ENCODE measurements at regions not wholly inside any gene's neighbourhood (a gene's known extent, or its start where the extent isn't known, plus 50 kb on each side); places are given as distances from the start of the nearest gene placed in this dataset.

GRCh38 chr2:4628998-4629501, 925.7 kb downstream of the DCDC2C start:
- no peak overlapping the region for H3K4me3 Mint-ChIP-seq
- ATAC-seq (no peak), DNase-seq (no peak)
- no peak overlapping the region for H3K27ac Mint-ChIP-seq
- no peaks in the 10 kb centered on the region for H3K36me3 Mint-ChIP-seq (ENCODE audit: low read depth)
- H3K4me1 Mint-ChIP-seq: no peaks in the 10 kb centered on the region
- no peaks in the 10 kb centered on the region for H3K9me3 ChIP-seq (ENCODE audit: control insufficient read depth, low read length, poor library complexity, severe bottlenecking)
- no peaks in the 10 kb centered on the region for H3K27me3 Mint-ChIP-seq

DNA sequence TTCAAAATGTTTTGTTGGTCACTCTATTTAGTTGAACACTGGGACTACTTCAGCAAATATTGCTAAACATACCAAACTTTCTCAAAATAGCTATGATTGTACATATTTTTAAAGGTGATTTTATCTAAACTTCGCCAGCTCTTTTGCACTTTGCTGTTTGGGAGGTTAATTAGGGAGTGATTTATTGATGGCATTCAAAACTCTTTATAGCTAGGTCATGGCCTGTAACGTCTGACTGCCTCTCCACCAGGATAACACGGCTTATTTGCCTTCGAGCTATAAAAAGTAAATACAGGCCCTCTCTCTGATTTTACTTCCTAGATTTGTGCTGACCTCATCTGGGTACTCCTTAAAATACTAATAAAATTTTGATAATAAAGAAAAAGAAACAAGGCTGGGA, 931.9 kb downstream of the DCDC2C start:
- Mint-ChIP-seq H3K4me1 (no peaks in the 10 kb centered on the region), H3K27ac (no peak overlapping the region), H3K4me3 (no peak overlapping the region), H3K36me3 (ENCODE audit: low read depth) (no peaks in the 10 kb centered on the region), H3K27me3 (no peaks in the 10 kb centered on the region)
- ATAC-seq: no peak
- DNase-seq: no peak
- H3K9me3 ChIP-seq (ENCODE audit: control insufficient read depth, low read length, poor library complexity, severe bottlenecking): no peaks in the 10 kb centered on the region

- H3K27ac Mint-ChIP-seq: no peak overlapping the region
- no peak for DNase-seq
- H3K27me3 Mint-ChIP-seq: no peaks in the 10 kb centered on the region
- H3K4me3 Mint-ChIP-seq: no peak overlapping the region
- H3K9me3 ChIP-seq (ENCODE audit: control insufficient read depth, low read length, poor library complexity, severe bottlenecking): no peaks in the 10 kb centered on the region
- H3K36me3 Mint-ChIP-seq (ENCODE audit: low read depth): no peaks in the 10 kb centered on the region
- no peak for ATAC-seq
- no peaks in the 10 kb centered on the region for H3K4me1 Mint-ChIP-seq
Observed at GRCh38 chr2:4653991-4654390, 950.6 kb downstream of the DCDC2C start.

GRCh38 chr2:4656326-4656725, 953.0 kb downstream of the DCDC2C start:
- DNase-seq (no peak), ATAC-seq (no peak)
- H3K4me1 Mint-ChIP-seq: no peaks in the 10 kb centered on the region
- no peak overlapping the region for H3K4me3 Mint-ChIP-seq
- H3K27me3 Mint-ChIP-seq: no peaks in the 10 kb centered on the region
- H3K27ac Mint-ChIP-seq: no peak overlapping the region
- H3K36me3 Mint-ChIP-seq (ENCODE audit: low read depth): no peaks in the 10 kb centered on the region
- H3K9me3 ChIP-seq (ENCODE audit: control insufficient read depth, low read length, poor library complexity, severe bottlenecking): no peaks in the 10 kb centered on the region

GRCh38 chr2:4662161-4662779, 958.9 kb downstream of the DCDC2C start:
- no peak overlapping the region for H3K4me3 Mint-ChIP-seq
- no peak for DNase-seq
- H3K27me3 Mint-ChIP-seq: no peaks in the 10 kb centered on the region
- no peaks in the 10 kb centered on the region for H3K4me1 Mint-ChIP-seq
- no peaks in the 10 kb centered on the region for H3K9me3 ChIP-seq (ENCODE audit: control insufficient read depth, low read length, poor library complexity, severe bottlenecking)
- H3K27ac Mint-ChIP-seq: no peak overlapping the region
- H3K36me3 Mint-ChIP-seq (ENCODE audit: low read depth): no peaks in the 10 kb centered on the region
- ATAC-seq: no peak

GRCh38 chr2:4668381-4668780, 965.0 kb downstream of the DCDC2C start:
- no peaks in the 10 kb centered on the region for H3K36me3 Mint-ChIP-seq (ENCODE audit: low read depth)
- H3K4me1 Mint-ChIP-seq: peaks cover 3% of the 10 kb centered on the region
- no peak for ATAC-seq
- H3K9me3 ChIP-seq (ENCODE audit: control insufficient read depth, low read length, poor library complexity, severe bottlenecking): no peaks in the 10 kb centered on the region
- DNase-seq: no peak
- no peak overlapping the region for H3K4me3 Mint-ChIP-seq
- H3K27ac Mint-ChIP-seq: no peak overlapping the region
- H3K27me3 Mint-ChIP-seq: no peaks in the 10 kb centered on the region

DNA sequence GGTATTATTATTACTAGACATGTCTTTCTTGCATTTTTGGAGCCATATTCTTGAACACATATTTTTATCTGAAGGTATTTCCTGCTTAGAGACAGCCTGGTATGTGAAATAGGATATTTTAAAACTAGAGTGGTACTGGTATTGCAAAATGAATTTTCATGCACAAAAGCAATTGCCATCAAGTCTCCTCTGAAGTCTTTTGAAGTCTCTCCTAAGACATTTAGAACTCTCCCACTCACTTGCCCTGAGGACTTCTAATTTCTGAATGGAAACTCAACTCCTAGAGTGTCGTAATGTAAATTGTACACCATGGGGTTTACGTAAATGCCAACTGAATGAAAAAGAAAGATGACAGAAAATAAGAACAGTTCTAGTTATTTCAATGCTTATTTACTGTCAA, 967.0 kb downstream of the DCDC2C start:
- ATAC-seq (no peak), DNase-seq (no peak)
- H3K4me1 Mint-ChIP-seq: peaks cover 3% of the 10 kb centered on the region
- H3K9me3 ChIP-seq (ENCODE audit: control insufficient read depth, low read length, poor library complexity, severe bottlenecking): no peaks in the 10 kb centered on the region
- H3K27ac Mint-ChIP-seq: no peak overlapping the region
- H3K36me3 Mint-ChIP-seq (ENCODE audit: low read depth): no peaks in the 10 kb centered on the region
- H3K27me3 Mint-ChIP-seq: no peaks in the 10 kb centered on the region
- no peak overlapping the region for H3K4me3 Mint-ChIP-seq

- no peaks in the 10 kb centered on the region for H3K9me3 ChIP-seq (ENCODE audit: control insufficient read depth, low read length, poor library complexity, severe bottlenecking)
- H3K4me3 Mint-ChIP-seq: peak overlapping the region; percentile 7
Observed at GRCh38 chr2:4673025-4673489, 969.7 kb downstream of the DCDC2C start.

GRCh38 chr2:4674007-4674406, 970.6 kb downstream of the DCDC2C start:
- H3K9me3 ChIP-seq (ENCODE audit: control insufficient read depth, low read length, poor library complexity, severe bottlenecking): no peaks in the 10 kb centered on the region
- Mint-ChIP-seq H3K27me3 (no peaks in the 10 kb centered on the region), H3K4me3 (peak overlapping the region; percentile 41), H3K27ac (no peak overlapping the region), H3K36me3 (ENCODE audit: low read depth) (no peaks in the 10 kb centered on the region), H3K4me1 (peaks cover 3% of the 10 kb centered on the region)
- DNase-seq (no peak), ATAC-seq (peak; percentile 30)

More at GRCh38 chr2:4673025-4673489, 969.7 kb downstream of the DCDC2C start:
- Mint-ChIP-seq H3K27me3 (no peaks in the 10 kb centered on the region), H3K36me3 (ENCODE audit: low read depth) (no peaks in the 10 kb centered on the region), H3K4me1 (peaks cover 3% of the 10 kb centered on the region), H3K27ac (no peak overlapping the region)
- DNase-seq: no peak
- ATAC-seq: no peak

- Mint-ChIP-seq H3K4me3 (no peak overlapping the region), H3K27me3 (no peaks in the 10 kb centered on the region), H3K27ac (no peak overlapping the region), H3K4me1 (peaks cover 3% of the 10 kb centered on the region), H3K36me3 (ENCODE audit: low read depth) (no peaks in the 10 kb centered on the region)
- H3K9me3 ChIP-seq (ENCODE audit: control insufficient read depth, low read length, poor library complexity, severe bottlenecking): no peaks in the 10 kb centered on the region
- DNase-seq: no peak
- ATAC-seq: no peak
Observed at GRCh38 chr2:4675295-4675694, 971.9 kb downstream of the DCDC2C start.

DNA sequence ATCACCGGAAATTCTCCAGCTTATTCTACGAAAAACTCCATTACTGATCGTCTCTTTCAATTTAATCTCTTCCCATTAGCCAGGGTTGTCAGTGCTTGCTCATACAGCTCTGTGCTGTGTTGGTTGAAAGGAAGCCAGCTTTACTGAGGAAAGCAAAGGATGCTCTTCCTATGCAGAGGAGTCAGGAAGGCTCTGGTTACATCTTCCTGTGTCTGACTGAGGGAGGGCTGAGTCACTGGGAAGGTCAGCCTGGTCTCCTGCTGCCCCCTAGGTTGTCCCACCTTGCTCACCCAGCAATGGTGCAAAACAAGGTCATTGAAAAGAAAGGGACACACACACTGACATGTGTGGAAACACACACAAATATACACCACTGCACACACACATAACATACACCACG, 975.6 kb downstream of the DCDC2C start:
- ATAC-seq (no peak), DNase-seq (no peak)
- no peaks in the 10 kb centered on the region for H3K36me3 Mint-ChIP-seq (ENCODE audit: low read depth)
- no peaks in the 10 kb centered on the region for H3K27me3 Mint-ChIP-seq
- H3K4me1 Mint-ChIP-seq: no peaks in the 10 kb centered on the region
- H3K27ac Mint-ChIP-seq: no peak overlapping the region
- H3K4me3 Mint-ChIP-seq: no peak overlapping the region
- H3K9me3 ChIP-seq (ENCODE audit: control insufficient read depth, low read length, poor library complexity, severe bottlenecking): no peaks in the 10 kb centered on the region

- ATAC-seq: no peak
- no peaks in the 10 kb centered on the region for H3K4me1 Mint-ChIP-seq
- no peaks in the 10 kb centered on the region for H3K36me3 Mint-ChIP-seq (ENCODE audit: low read depth)
- DNase-seq: no peak
- no peak overlapping the region for H3K27ac Mint-ChIP-seq
- no peaks in the 10 kb centered on the region for H3K27me3 Mint-ChIP-seq
- H3K4me3 Mint-ChIP-seq: no peak overlapping the region
- no peaks in the 10 kb centered on the region for H3K9me3 ChIP-seq (ENCODE audit: control insufficient read depth, low read length, poor library complexity, severe bottlenecking)
Observed at GRCh38 chr2:4679391-4679790, 976.0 kb downstream of the DCDC2C start.

GRCh38 chr2:4684921-4685320, 981.5 kb downstream of the DCDC2C start:
- H3K4me3 Mint-ChIP-seq: no peak overlapping the region
- peaks cover 3% of the 10 kb centered on the region for H3K9me3 ChIP-seq (ENCODE audit: control insufficient read depth, low read length, poor library complexity, severe bottlenecking)
- ATAC-seq: no peak
- no peak for DNase-seq
- H3K36me3 Mint-ChIP-seq (ENCODE audit: low read depth): no peaks in the 10 kb centered on the region
- no peak overlapping the region for H3K27ac Mint-ChIP-seq
- H3K27me3 Mint-ChIP-seq: no peaks in the 10 kb centered on the region
- no peaks in the 10 kb centered on the region for H3K4me1 Mint-ChIP-seq

- ATAC-seq (no peak), DNase-seq (no peak)
- H3K27ac Mint-ChIP-seq: no peak overlapping the region
- H3K4me1 Mint-ChIP-seq: no peaks in the 10 kb centered on the region
- peaks cover 6% of the 10 kb centered on the region for H3K9me3 ChIP-seq (ENCODE audit: control insufficient read depth, low read length, poor library complexity, severe bottlenecking)
- H3K27me3 Mint-ChIP-seq: no peaks in the 10 kb centered on the region
- no peak overlapping the region for H3K4me3 Mint-ChIP-seq
- H3K36me3 Mint-ChIP-seq (ENCODE audit: low read depth): no peaks in the 10 kb centered on the region
Observed at GRCh38 chr2:4690913-4691312, 987.5 kb downstream of the DCDC2C start.

All from T-helper 17 cell (primary cell).